ENCODE measurements at regions not wholly inside any gene's neighbourhood (a gene's known extent, or its start where the extent isn't known, plus 50 kb on each side); places are given as distances from the start of the nearest gene placed in this dataset.
"Not testable (repeated sequence)": the region's sequence is repeated elsewhere in the genome, so short reads cannot be mapped to it uniquely, and the experiment has no call there.

- DNase-seq (ENCODE audit: low read depth), result no peak
Measured at GRCh38 chr5:30596495-30597064, 596.9 kb upstream of the CDH6 start.

- DNase-seq (ENCODE audit: low read depth), result no peak
Measured at GRCh38 chr5:30594331-30594730, 599.2 kb upstream of the CDH6 start.

GRCh38 chr5:30592833-30593232, 600.7 kb upstream of the CDH6 start:
- no peak for DNase-seq (ENCODE audit: low read depth)

GRCh38 chr5:30581198-30581935, 612.1 kb upstream of the CDH6 start:
- no peak for DNase-seq (ENCODE audit: low read depth)

- peak; percentile 15 for DNase-seq (ENCODE audit: low read depth)
Measured at GRCh38 chr5:30574761-30575160, 618.7 kb upstream of the CDH6 start.

GRCh38 chr5:30572279-30572678, 621.2 kb upstream of the CDH6 start:
- DNase-seq (ENCODE audit: low read depth), result no peak

- DNase-seq (ENCODE audit: low read depth), result no peak
Measured at GRCh38 chr5:30561771-30562170, 631.7 kb upstream of the CDH6 start.

- DNase-seq (ENCODE audit: low read depth), result no peak
Measured at GRCh38 chr5:30551618-30552017, 641.9 kb upstream of the CDH6 start.

GRCh38 chr5:30548580-30549305, 644.7 kb upstream of the CDH6 start:
- DNase-seq (ENCODE audit: low read depth), result no peak

- no peak for DNase-seq (ENCODE audit: low read depth)
Measured at GRCh38 chr5:30540150-30540549, 653.3 kb upstream of the CDH6 start.

- DNase-seq (ENCODE audit: low read depth), result no peak
Measured at GRCh38 chr5:30539004-30539634, 654.4 kb upstream of the CDH6 start.

- no peak for DNase-seq (ENCODE audit: low read depth)
Measured at GRCh38 chr5:30525353-30525752, 668.1 kb upstream of the CDH6 start.

- no peak for DNase-seq (ENCODE audit: low read depth)
Measured at GRCh38 chr5:30524428-30524827, 669.1 kb upstream of the CDH6 start.

GRCh38 chr5:30523061-30523460, 670.4 kb upstream of the CDH6 start:
- no peak for DNase-seq (ENCODE audit: low read depth)

GRCh38 chr5:30505014-30505886, 688.2 kb upstream of the CDH6 start:
- peak; percentile 83 for DNase-seq (ENCODE audit: low read depth)

- peak; percentile 59 for DNase-seq (ENCODE audit: low read depth)
Measured at GRCh38 chr5:30502277-30502676, 691.2 kb upstream of the CDH6 start.

- no peak for DNase-seq (ENCODE audit: low read depth)
Measured at GRCh38 chr5:30501065-30501464, 692.4 kb upstream of the CDH6 start.

GRCh38 chr5:30500513-30500912, 693.0 kb upstream of the CDH6 start:
- no peak for DNase-seq (ENCODE audit: low read depth)

GRCh38 chr5:30499402-30499801, 694.1 kb upstream of the CDH6 start:
- no peak for DNase-seq (ENCODE audit: low read depth)

GRCh38 chr5:30498972-30499371, 694.5 kb upstream of the CDH6 start:
- DNase-seq (ENCODE audit: low read depth), result no peak

GRCh38 chr5:30498509-30498908, 695.0 kb upstream of the CDH6 start:
- DNase-seq (ENCODE audit: low read depth), result not testable (repeated sequence)

- not testable (repeated sequence) for DNase-seq (ENCODE audit: low read depth)
Measured at GRCh38 chr5:30494113-30494512, 699.4 kb upstream of the CDH6 start.
